GM12874 (cell line): ENCODE measurements at regions not wholly inside any gene's neighbourhood (a gene's known extent, or its start where the extent isn't known, plus 50 kb on each side); places are given as distances from the start of the nearest gene placed in this dataset.

ENCODE experiments used
- CTCF ChIP-seq: IDR thresholded peaks from 2 replicates; pipeline ENCODE4 v1.5.1; 2011; ENCODE audit warnings: low read depth, mild to moderate bottlenecking, control low read depth, low read length, moderate library complexity; ENCODE audit not compliant: insufficient read depth

GRCh38 chr2:62439425-62439824 is 66.6 kb downstream of the TMEM17 start:
- no peak for TF ChIP-seq CTCF

GRCh38 chr2:62437785-62438184 is 68.2 kb downstream of the TMEM17 start:
- TF ChIP-seq CTCF = no peak

- TF ChIP-seq CTCF = no peak
Measured at GRCh38 chr2:62435720-62436119, 70.3 kb downstream of the TMEM17 start.

GRCh38 chr2:62432407-62432806 is 73.6 kb downstream of the TMEM17 start:
- no peak for TF ChIP-seq CTCF

GRCh38 chr2:62431512-62431911 is 74.5 kb downstream of the TMEM17 start:
- TF ChIP-seq CTCF = no peak

- no peak for TF ChIP-seq CTCF
Measured at GRCh38 chr2:62430146-62430545, 75.8 kb downstream of the TMEM17 start.

GRCh38 chr2:62427146-62427545 is 78.8 kb downstream of the TMEM17 start:
- TF ChIP-seq CTCF = no peak

GRCh38 chr2:62426154-62426912 is 79.7 kb downstream of the TMEM17 start:
- TF ChIP-seq CTCF = no peak
